ENCODE measurements at regions not wholly inside any gene's neighbourhood (a gene's known extent, or its start where the extent isn't known, plus 50 kb on each side); places are given as distances from the start of the nearest gene placed in this dataset.

DNA sequence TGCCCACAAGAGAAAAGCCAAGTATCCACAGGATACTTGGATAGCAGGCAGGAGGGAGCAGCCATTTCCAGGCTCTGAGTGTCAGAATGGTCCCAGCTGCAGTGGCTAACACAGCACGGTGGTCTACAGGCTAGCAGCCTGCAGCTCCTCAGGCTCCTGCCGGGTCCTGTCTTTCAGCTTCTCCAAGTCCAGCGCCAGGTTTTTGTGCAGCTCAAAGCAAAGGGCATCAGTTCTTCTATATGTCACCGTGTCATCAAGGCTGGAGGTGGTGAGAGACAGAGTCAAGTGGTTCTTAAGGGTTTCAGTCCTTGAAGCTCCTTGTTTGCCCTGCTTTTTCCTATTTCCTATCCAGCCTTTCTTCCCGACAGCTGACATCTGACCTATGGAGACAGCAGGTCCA is 188.6 kb downstream of the NUFIP1 start:
- TF ChIP-seq, protein P1, sequence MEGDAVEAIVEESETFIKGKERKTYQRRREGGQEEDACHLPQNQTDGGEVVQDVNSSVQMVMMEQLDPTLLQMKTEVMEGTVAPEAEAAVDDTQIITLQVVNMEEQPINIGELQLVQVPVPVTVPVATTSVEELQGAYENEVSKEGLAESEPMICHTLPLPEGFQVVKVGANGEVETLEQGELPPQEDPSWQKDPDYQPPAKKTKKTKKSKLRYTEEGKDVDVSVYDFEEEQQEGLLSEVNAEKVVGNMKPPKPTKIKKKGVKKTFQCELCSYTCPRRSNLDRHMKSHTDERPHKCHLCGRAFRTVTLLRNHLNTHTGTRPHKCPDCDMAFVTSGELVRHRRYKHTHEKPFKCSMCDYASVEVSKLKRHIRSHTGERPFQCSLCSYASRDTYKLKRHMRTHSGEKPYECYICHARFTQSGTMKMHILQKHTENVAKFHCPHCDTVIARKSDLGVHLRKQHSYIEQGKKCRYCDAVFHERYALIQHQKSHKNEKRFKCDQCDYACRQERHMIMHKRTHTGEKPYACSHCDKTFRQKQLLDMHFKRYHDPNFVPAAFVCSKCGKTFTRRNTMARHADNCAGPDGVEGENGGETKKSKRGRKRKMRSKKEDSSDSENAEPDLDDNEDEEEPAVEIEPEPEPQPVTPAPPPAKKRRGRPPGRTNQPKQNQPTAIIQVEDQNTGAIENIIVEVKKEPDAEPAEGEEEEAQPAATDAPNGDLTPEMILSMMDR (IDR thresholded peaks at IDR 0.05; ENCODE audit: borderline replicate concordance, extremely low read depth, low read length, poor library complexity, severe bottlenecking), result no peak
- no peak for TF ChIP-seq EZH2 (IDR thresholded peaks at IDR 0.05; ENCODE audit: borderline replicate concordance, low read depth, low read length, severe bottlenecking)
